ENCODE measurements at regions not wholly inside any gene's neighbourhood (a gene's known extent, or its start where the extent isn't known, plus 50 kb on each side); places are given as distances from the start of the nearest gene placed in this dataset.

DNA sequence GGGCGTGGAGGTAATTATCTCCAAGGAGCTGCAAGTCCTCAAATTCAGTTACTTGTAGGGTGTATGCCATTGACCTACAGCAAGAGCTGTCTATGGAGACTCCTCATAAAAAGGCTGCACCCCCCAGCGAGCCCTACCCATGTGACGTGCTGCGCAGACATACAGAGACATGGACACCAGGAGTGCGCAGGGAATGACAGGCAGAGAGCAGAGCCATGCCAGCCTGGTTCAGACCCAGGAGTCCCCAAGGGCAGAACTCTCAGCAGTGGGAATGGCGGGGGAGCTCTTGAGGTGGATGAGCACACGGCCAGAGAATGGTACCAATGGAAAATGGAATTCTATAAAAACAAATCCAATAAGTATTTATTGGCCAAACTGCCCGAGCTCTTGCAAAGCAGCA lies 310.1 kb downstream of the MYCN start:
- no peak for TF ChIP-seq FOXM1 (IDR thresholded peaks at IDR 0.05; ENCODE audit: borderline replicate concordance)
- TF ChIP-seq FOXA1 (IDR thresholded peaks at IDR 0.05): no peak
- TF ChIP-seq ZNF384 (IDR thresholded peaks at IDR 0.05): no peak
- no peak for TF ChIP-seq TARDBP (IDR thresholded peaks at IDR 0.05)
- TF ChIP-seq HDGF (IDR thresholded peaks at IDR 0.05; ENCODE audit: borderline replicate concordance): no peak
- no peak for TF ChIP-seq SUZ12 (IDR thresholded peaks at IDR 0.05)
- TF ChIP-seq FOXK2 (IDR thresholded peaks at IDR 0.05): no peak
- TF ChIP-seq NFRKB (IDR thresholded peaks at IDR 0.05): no peak
- TF ChIP-seq, protein P1, sequence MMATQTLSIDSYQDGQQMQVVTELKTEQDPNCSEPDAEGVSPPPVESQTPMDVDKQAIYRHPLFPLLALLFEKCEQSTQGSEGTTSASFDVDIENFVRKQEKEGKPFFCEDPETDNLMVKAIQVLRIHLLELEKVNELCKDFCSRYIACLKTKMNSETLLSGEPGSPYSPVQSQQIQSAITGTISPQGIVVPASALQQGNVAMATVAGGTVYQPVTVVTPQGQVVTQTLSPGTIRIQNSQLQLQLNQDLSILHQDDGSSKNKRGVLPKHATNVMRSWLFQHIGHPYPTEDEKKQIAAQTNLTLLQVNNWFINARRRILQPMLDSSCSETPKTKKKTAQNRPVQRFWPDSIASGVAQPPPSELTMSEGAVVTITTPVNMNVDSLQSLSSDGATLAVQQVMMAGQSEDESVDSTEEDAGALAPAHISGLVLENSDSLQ (IDR thresholded peaks at IDR 0.05): no peak
- TF ChIP-seq L3MBTL2 (conservative IDR thresholded peaks at IDR 0.05): no peak
- no peak for TF ChIP-seq BHLHE40 (IDR thresholded peaks at IDR 0.05; ENCODE audit: borderline replicate concordance)
- TF ChIP-seq ELF4 (IDR thresholded peaks at IDR 0.05): no peak
- TF ChIP-seq LEF1 (IDR thresholded peaks at IDR 0.05; ENCODE audit: borderline replicate concordance): no peak
- no peak for TF ChIP-seq SP1 (IDR thresholded peaks at IDR 0.05)
- no peak for TF ChIP-seq CTBP1 (IDR thresholded peaks at IDR 0.05; ENCODE audit: borderline replicate concordance)
- no peak for TF ChIP-seq ARNT (IDR thresholded peaks at IDR 0.05)
- ChIA-PET CTCF (no interaction called here), POLR2A (no interaction called here)
- no peak for DNase-seq (ENCODE audit: extremely low spot score)

DNA sequence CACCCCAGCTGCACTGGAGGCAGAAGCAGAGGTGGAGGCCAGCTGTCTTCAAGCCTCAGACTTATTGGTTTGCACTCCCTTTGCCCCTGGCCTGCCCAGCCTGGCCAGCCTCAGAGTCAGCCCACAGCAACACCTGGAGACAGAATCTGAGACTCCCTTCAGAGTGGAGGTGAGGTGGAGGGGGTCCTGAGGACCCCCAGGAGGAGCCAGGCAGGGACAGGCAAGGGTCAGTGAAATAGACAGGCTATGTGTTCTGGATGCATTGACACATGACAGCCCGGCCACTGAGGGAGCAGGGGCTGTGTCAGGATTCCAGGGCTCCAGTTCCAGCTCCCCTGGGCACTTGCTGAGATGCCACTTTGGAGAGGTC lies 309.7 kb downstream of the MYCN start:
- ChIA-PET POLR2A (no interaction called here), CTCF (no interaction called here)
- no peak for DNase-seq (ENCODE audit: extremely low spot score)
- TF ChIP-seq SP1 (IDR thresholded peaks at IDR 0.05) (no peak), HDGF (IDR thresholded peaks at IDR 0.05; ENCODE audit: borderline replicate concordance) (no peak), CTBP1 (IDR thresholded peaks at IDR 0.05; ENCODE audit: borderline replicate concordance) (no peak), ZNF384 (IDR thresholded peaks at IDR 0.05) (no peak), L3MBTL2 (conservative IDR thresholded peaks at IDR 0.05) (no peak), SUZ12 (IDR thresholded peaks at IDR 0.05) (no peak), ARNT (IDR thresholded peaks at IDR 0.05) (no peak), NFRKB (IDR thresholded peaks at IDR 0.05) (no peak), FOXK2 (IDR thresholded peaks at IDR 0.05) (no peak), BHLHE40 (IDR thresholded peaks at IDR 0.05; ENCODE audit: borderline replicate concordance) (no peak), ELF4 (IDR thresholded peaks at IDR 0.05) (no peak), FOXM1 (IDR thresholded peaks at IDR 0.05; ENCODE audit: borderline replicate concordance) (no peak), LEF1 (IDR thresholded peaks at IDR 0.05; ENCODE audit: borderline replicate concordance) (no peak), FOXA1 (IDR thresholded peaks at IDR 0.05) (no peak), TARDBP (IDR thresholded peaks at IDR 0.05) (no peak)
- TF ChIP-seq, protein P1 (IDR thresholded peaks at IDR 0.05): no peak

DNA sequence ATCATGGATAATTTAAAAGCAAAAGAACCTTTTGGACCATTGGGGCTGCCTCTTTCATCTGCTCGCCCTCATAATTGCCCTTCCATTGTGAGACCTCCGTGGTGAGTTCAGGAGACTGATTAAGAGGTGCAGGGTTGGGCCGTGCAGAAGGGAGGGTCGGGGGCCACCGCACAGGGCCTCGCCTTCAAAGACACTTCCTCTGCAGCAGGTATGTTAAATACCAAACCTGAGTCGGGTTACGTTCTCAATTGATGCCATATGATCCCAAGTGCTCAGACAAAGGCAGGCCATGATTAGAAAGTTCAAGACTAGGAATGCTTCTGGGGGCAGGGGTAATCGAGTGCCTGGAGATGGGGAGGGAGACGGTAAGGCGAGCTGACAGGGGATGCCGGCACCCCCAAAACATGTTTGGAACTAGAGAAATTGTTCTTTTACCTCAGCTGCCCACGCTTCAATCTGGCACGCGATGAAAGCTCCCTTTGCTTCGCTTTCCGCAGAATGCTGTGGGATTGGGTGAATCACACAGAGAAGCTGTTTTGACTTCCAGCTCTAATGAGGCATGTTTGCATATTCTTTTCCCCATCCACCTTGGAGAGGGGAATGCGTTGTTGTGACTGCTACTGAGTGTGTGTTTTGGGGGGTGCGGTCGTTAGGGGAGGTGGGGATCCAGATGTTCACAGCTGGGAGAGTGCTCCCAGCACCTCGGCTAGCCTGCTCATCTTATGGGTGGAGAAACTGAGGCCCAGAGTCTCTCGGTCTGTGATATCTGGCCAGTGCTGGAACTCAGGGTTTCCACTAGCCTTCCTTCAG lies 309.1 kb downstream of the MYCN start:
- ChIA-PET CTCF (no interaction called here), POLR2A (no interaction called here)
- TF ChIP-seq HDGF (IDR thresholded peaks at IDR 0.05; ENCODE audit: borderline replicate concordance): no peak
- TF ChIP-seq FOXM1 (IDR thresholded peaks at IDR 0.05; ENCODE audit: borderline replicate concordance): no peak
- TF ChIP-seq FOXA1 (IDR thresholded peaks at IDR 0.05): no peak
- no peak for TF ChIP-seq ELF4 (IDR thresholded peaks at IDR 0.05)
- TF ChIP-seq ZNF384 (IDR thresholded peaks at IDR 0.05): no peak
- TF ChIP-seq ARNT (IDR thresholded peaks at IDR 0.05): no peak
- TF ChIP-seq CTBP1 (IDR thresholded peaks at IDR 0.05; ENCODE audit: borderline replicate concordance): no peak
- TF ChIP-seq, protein P1 (IDR thresholded peaks at IDR 0.05): no peak
- TF ChIP-seq BHLHE40 (IDR thresholded peaks at IDR 0.05; ENCODE audit: borderline replicate concordance): no peak
- TF ChIP-seq LEF1 (IDR thresholded peaks at IDR 0.05; ENCODE audit: borderline replicate concordance): no peak
- no peak for TF ChIP-seq SP1 (IDR thresholded peaks at IDR 0.05)
- TF ChIP-seq NFRKB (IDR thresholded peaks at IDR 0.05): no peak
- no peak for TF ChIP-seq SUZ12 (IDR thresholded peaks at IDR 0.05)
- TF ChIP-seq FOXK2 (IDR thresholded peaks at IDR 0.05): no peak
- TF ChIP-seq TARDBP (IDR thresholded peaks at IDR 0.05): no peak
- no peak for TF ChIP-seq L3MBTL2 (conservative IDR thresholded peaks at IDR 0.05)
- DNase-seq (ENCODE audit: extremely low spot score): no peak

DNA sequence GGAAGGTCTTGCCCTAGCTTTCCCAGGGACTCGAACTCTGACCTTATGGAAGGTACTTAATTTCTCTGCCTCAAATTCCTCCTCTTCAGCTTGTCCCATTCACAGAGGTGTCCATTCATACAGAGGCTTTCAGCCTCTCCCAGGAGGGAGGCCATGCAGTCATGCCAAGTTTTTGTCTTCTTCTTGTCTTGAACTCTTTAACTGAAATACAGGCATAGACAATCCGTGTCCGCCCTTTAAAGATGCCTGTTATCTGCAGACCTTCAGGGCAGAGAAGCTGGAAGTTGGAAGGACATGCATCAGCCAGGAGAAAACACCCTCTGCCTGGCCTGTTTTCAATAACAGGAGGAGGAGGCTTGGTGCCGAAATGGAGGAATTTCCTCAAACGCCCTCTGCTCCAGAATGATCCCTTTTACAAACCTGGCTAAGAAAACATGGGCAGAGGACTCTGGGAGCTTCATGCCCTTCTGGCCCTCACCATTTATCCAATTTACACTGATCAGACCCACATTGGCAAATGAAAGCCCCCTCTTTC lies 308.3 kb downstream of the MYCN start:
- CTCF ChIA-PET: no interaction called here
- DNase-seq (ENCODE audit: extremely low spot score): no peak
- TF ChIP-seq L3MBTL2 (conservative IDR thresholded peaks at IDR 0.05): no peak
- TF ChIP-seq TARDBP (IDR thresholded peaks at IDR 0.05): no peak
- no peak for TF ChIP-seq FOXK2 (IDR thresholded peaks at IDR 0.05)
- TF ChIP-seq FOXA1 (IDR thresholded peaks at IDR 0.05): no peak
- TF ChIP-seq ZNF384 (IDR thresholded peaks at IDR 0.05): no peak
- POLR2A ChIA-PET: no interaction called here

DNA sequence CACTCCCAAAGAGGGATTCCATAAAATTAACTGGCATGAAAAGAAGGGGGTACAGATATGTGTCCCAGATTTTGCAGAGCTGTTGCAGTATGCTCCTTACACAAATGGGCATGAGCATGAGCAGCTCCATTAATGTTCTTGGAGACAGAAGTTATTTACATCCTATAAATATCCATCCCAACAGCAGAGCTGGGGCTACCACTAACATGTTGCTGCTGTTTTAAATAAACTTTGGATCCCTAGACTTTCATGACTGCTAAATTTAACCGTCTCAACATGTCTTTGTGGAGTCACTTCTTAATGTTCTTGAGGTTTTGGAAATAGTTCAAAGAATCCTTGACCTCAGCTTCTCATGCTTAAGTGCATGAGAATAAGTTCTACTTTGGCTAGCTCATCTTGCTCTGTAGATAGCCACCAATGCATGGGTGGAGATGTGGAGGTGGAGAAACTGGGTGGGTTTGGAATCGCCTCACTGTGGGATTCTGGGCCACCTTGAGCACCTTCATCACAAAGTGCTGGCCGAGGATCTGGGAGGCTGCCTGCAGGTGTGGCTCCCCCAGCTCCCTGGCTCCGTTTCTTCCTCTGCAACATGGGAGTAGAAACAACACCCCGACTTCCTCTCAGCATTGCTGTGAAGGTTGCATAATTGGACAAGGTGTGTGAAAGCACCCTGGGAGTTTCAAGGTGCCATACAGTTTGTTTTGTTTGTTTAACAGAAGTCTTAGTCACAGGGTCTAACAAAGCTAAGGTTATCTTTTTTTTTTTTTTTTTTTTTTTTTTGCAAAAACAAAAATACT lies 307.2 kb downstream of the MYCN start:
- ChIA-PET CTCF (no interaction called here), POLR2A (no interaction called here)
- TF ChIP-seq L3MBTL2 (conservative IDR thresholded peaks at IDR 0.05): no peak
- DNase-seq (ENCODE audit: extremely low spot score): no peak

DNA sequence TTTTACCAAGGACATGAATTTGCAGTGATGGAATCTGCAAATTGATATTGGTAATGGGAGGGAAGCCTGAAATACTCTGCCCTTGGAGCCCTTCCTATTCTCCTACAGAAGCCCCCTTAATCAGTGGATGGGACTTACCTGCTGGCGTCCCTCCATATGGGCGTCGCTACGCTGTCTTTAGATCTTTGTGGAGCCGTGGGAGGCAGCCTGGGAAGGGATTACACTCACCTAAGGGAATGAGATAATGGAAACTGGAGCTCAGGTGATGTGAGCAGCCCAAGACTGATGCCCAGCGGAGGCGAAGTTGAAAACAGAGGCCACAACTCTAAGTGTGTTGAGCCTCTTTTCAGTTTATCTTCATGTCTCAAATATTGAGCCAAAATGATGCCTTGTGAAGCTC lies 306.6 kb downstream of the MYCN start:
- no peak for DNase-seq (ENCODE audit: extremely low spot score)
- ChIA-PET CTCF (no interaction called here), POLR2A (no interaction called here)
- TF ChIP-seq FOXK2 (IDR thresholded peaks at IDR 0.05) (no peak), BHLHE40 (IDR thresholded peaks at IDR 0.05; ENCODE audit: borderline replicate concordance) (no peak), CTBP1 (IDR thresholded peaks at IDR 0.05; ENCODE audit: borderline replicate concordance) (no peak), FOXA1 (IDR thresholded peaks at IDR 0.05) (no peak), L3MBTL2 (conservative IDR thresholded peaks at IDR 0.05) (no peak), SUZ12 (IDR thresholded peaks at IDR 0.05) (no peak), SP1 (IDR thresholded peaks at IDR 0.05) (no peak)
